HG02610 (cell line): ENCODE measurements at regions not wholly inside any gene's neighbourhood (a gene's known extent, or its start where the extent isn't known, plus 50 kb on each side); places are given as distances from the start of the nearest gene placed in this dataset.

Source experiments
- ATAC-seq: cut with Tn5 transposase; IDR thresholded peaks from one replicate; pipeline ENCODE4 v1.9.1; 2021; ENCODE audit warnings: mild to moderate bottlenecking, moderate library complexity; ENCODE audit not compliant: unreplicated experiment

DNA sequence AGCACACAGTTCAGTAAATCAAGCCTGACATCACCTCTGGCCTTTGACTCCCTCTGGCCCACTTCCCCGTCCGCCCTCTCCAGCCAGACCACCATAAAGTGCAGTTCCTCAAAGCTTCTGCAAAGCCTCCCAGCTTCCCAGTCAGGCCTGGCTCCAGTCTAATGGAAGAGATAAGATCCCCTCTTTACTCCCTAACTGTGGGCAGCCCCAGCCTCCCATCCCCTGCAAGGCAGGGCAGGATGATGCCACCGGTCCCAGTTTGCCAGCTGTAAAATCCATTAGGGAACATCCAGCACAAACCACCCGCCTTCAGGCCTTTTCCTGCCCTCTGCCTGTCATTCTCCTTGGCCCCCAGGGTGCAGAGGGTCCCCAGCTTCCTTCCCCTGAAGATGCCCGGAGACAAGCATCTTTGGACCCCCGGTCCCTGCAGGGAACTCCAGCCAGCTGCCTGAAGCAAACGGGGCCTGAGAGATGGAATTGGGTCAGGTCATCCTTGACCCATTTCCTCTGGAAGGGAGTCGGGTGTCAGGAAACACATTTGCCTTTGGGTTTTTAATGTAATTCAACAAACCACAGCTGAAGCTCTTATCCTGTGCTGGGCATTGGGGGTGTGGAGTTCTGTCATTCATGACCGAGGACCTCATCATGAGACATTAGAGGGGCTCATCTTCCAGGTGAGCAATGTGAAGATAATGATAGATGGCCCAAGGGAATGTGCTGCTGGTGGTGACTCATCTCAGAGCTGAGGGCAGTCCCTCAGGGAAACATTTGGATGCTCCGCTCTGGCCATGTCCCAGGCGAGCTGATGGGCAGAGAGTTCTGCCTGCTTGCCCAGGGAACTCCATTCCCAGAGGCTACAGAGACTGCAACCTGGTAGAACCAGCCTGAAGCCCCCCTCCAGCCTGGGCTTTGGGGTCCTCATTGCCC lies 93.8 kb upstream of the CLMN start:
- ATAC-seq, result no peak

DNA sequence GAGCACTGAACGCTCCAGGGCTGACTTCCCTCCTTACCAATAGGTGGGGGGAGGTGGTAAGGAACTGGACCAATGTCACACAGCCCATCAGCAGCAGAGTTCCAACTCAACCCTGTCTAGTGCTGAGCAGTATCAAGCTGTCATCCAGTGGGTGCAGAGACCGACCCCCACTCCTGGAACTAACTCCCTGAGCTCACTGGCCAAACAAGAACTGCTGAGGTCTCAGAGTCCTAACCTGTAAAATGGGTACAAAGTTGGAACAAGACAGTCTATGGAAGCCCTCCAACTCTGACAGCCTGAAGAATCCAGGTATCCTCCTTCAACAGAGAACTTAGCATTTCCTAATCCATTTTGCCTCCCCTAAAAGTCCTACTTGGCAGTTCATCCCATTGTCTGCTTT lies 91.1 kb upstream of the CLMN start:
- no peak for ATAC-seq

DNA sequence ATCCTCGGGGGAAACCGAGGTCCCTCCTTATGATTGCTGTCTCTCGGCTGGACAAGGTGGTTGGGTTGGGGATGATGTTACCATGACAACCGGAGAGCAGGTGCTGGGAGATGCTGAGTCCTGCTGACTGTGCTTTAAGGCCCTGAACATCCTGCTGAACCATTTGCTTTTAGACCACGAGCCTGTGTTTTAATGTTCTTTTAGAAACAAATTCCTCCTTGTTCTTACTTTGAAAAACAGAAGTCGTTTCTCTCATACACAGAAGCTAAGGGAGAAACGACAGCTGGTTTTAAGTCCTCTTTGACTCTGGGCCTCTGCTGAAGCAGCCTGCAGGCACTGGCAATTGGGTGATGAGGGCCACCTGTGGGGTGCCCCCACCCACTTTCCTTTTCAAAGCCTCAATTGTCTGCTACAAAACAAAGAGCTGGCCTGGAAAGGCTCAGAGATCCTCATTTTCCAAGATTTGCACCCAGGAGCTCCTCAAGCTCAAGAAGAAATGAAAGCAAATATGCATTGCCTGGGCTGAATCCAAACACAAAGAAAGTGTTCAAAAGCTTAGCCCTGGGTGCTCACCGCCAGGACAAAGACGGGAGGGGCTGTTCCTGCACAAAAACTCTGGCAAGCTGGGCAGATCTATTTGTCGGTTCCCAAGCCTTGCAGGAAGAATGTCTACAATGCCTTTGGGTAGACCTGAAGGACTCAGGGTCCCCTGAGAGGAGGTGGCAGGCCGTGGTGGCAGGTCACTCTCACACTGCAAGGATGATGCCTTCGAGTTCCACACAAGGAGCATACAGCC lies 90.0 kb upstream of the CLMN start:
- ATAC-seq, result no peak

DNA sequence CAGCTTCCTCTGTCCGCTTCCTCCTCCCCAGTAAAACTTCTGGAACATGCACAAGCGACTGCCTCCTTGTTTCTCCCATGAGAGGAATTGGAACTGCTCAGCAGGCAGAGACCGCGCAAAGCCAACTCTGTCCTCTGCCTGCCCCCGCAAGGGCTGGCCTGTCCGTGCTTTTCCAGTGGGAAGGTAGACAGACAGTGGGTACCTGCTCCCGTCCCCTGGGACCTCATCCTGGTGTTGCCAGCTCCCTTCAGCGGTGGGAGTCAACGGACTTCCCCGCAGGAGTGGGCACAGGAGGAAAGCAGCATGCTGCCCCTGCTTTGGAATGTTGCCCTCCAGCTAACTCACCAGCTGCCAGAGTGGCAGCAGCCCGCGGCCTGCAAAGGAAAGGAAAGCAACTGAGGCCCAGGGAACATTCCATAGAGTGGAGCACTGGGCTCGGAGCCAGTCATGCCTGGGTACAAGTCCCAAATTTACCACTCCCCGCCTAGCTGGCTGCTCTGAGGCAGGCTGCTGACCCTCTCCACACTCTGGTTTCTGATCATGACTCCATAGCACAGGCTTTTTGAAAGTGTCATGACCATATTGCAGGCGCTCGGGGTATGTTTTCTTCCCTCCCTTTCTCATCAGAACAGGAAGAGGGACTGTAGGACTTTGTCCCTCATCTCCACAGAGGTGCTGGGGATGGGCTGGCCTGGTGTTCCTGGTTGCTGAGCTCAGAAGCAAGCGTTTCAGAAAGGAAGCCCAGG lies 89.2 kb upstream of the CLMN start:
- no peak for ATAC-seq

DNA sequence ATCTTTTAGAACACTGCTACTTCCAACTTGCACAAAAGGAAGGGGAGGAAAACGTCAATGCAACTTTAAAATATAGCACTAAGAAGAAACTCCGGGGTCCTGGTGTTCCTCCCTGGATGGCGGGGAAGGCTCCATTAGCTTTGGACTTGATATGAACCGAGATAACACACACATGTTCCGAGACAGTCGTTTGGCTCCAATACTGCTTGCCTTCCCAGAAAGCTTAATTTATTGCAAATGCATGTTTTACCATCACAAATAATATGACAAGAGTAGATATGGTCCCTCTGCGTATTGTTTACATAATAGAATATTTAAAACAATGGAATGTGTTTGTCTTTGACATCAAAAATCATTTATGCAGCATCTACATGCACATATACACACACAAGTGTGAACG lies 87.6 kb upstream of the CLMN start:
- no peak for ATAC-seq

DNA sequence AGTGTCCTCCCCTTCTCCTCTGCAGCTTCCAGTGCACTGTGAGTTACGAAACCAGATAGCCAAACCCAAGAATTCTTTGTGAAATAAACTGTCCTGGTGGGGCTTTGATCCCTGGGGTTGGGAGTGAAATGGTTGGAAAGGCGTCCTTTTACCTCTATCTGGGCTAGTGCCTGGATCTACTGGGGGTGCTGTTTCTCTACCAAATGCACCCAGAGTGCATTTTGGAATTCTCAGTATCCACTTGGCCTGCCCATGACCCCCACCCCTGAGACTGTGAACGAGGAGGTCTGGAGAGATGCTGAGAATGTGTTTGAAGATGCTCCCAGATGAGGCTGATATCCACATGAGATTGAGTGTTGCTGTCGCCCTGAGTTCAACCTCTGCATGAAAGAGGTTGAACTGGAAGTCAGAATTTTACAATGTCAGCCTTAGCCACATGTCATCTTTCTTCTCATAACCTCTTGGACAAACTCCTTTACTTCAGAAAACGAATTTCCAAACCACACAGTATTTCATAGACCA lies 87.1 kb upstream of the CLMN start:
- no peak for ATAC-seq

DNA sequence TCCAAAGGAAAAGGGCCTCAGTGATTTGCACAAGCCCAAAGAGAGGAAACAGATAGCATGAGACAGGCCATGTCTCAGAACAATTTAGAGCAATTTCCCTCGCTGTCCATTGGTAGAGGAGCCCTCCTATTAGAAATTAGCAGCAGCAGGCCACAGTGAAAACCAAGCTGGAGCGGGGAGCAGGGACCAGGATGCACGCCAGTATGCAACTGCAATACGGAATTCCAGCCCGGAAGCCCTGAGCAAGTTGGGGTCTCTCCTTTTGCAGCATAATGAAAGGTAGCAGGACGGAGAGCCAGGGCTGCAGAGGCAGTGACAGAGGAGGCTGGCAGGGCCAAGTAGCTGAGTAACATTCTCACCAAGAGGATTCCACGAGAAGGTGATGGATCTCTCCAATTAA lies 84.9 kb upstream of the CLMN start:
- ATAC-seq, result no peak

DNA sequence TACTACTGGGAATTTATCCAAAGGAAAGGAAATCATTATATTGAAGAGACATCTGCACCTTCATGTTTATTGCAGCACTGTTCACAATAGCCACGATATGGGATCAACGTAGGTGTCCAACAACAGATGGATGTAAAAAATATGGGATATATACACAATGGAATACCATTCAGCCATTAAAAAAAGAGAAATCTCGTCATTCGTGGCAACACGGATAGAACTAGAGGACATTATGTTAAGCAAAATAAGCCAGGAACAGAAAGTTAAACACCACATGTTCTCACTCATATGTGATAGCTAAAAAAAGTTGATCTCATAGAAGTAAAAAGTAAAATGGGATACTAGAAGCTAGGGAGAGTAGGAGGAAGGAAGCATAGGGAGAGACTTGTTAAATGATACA lies 82.9 kb upstream of the CLMN start:
- no peak for ATAC-seq

DNA sequence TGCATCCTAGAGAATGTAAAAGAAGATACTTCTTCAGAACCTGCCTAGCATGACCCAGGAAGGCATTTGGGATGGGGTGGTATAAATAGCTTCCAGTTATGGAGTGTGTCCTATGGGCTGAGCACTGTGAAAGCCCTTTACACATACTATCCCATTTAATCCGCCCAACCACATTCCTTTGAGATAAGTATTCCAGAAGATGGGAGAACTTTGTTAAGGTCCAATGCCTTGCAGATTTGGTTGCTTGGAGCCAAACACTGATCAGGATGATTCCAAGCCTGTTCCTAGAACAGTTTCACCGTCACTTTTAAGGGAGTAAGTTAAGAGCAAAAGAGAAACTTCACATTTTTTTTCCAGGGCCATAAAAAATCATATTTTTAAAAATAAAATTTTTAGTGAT lies 82.5 kb upstream of the CLMN start:
- no peak for ATAC-seq

DNA sequence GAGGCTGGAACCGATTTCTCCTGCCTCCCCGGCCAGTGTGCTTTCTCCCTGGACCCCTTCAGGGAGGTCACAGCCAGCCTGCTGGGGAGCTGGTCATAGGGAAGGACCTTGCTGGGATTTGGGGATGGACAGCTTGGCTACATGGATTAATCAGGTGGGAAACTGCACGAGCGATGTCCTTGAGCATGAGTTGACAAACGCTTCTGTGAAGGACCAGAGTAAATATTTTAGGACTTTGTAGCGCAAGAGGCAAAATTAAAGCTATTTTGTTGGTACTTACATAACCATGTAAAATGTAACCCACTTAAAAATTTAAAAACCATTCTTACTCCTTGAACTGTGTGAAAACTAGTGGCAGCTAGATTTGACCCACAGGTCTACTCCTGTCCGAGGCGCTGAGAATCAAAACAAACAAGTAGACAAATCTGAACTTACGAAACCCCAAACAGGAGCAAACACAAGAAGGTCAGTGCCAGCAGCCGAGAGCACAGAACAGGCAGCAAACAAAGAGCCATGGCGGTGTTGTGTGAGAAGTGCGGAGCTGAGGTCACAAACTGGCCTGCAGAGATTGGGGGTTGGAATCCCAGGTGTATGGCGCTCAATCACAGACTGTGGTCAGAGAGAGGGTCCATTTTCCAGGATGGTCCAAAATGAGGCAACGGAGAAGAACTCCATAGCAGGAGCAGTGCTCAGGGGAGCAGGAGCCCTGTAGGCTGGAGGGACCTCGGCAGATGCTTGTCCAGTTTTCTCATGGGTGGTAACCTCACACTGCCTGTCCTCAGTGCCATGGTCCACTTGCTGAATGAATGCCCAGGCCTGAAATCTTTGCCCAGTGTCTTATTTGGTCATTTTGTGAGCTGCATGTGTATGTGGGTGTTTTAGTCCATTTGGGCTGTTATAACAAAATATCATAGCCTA lies 79.2 kb upstream of the CLMN start:
- ATAC-seq, result no peak

DNA sequence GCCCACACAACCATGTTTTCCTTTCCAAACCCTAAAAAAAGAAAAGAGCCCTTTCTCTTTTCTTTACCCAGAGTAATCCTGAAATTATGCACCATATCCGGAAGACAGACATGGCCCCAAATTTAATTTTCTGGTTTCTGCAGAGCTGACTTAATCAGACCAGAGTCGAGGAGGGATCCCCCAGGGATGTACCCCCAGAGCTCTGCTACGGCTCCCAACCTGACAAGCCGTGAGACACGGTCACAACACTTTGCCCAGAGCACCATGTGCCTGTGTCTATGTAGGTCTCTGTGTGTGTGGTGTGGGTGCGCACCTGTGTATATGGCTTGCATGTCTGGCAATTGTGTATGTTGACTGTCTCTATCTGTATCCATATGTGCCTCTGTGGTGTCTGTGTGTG lies 77.6 kb upstream of the CLMN start:
- no peak for ATAC-seq

DNA sequence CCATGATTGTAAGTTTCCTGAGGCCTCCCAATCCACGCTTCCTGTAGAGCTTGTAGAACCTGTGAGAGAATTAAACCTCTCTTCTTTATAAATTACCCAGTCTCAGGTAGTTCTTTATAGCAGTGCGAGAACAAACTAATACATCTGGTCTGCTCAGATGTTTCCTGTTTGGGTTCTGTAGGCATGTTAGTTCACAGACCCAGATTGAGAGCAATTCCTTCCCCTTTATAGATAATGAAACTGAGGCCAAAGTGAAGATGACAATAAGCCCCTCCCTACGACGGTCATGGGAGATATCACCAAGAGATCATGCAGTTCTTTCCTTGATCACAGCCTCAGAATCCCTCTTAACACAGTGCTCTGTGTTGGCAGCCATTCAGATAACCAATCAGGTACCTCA lies 76.5 kb upstream of the CLMN start:
- ATAC-seq, result no peak

DNA sequence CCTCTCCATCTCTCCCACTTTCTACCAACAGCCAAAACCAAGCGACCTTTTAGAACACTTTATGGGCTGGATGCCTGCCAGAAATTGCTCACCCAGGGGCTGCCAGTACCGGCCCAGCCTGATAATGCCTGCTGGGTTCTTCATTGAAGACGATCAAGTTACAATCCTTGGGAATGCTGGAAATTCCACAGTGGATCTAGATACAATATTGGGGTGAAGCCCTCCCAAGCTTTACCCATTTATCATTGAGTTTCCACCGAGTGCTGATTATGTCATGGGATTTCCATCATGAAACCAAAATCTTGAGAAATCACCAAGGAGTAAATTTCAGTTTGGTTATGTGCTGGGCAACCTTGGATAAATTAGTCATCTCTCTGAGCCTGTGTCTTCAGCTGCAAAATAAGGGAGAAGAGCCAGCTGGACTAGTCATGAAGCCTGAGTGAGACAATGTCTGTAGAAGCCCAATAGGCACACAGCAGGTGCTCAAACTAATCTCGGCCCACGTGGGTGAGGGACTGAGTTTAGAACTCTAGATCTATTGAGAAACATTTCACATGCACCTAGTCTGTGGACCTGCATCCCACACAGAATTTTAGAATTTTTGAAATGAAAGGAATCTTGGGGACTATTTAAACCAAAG lies 75.5 kb upstream of the CLMN start:
- ATAC-seq, result no peak

DNA sequence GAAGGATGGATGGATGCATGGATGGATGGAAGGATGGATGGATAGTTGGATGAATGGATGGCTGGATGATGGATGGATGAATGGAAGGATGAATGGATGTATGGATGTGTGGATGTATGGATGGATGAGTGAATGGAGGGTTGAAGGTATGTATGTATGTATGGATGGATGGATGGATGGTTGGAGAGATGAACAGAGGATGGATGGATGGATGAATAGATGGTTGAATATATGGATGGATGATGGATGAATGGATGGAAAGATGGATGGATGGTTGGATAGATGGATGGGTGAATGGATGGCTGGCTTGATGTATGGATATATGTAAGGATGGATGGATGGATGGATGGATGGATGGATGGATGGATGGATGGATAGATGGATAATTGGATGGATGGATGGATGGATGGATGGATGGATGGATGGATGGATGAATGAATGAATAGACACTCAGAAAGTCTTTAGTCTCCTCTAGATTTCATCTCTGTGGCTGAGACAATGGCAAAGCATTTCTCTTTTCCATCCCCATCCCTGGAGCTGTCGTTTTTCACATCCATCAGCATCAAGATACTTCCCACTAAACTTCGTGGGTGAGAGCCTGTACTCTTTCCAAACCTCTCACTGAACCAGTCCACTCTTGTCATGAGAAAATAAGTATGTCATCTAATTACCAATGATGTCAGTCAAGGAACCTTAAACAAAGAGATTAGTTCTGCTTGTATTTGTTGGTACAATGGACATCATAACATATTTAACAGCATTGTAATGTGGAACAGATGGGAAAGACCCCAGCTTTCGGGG lies 74.8 kb upstream of the CLMN start:
- ATAC-seq, result no peak

DNA sequence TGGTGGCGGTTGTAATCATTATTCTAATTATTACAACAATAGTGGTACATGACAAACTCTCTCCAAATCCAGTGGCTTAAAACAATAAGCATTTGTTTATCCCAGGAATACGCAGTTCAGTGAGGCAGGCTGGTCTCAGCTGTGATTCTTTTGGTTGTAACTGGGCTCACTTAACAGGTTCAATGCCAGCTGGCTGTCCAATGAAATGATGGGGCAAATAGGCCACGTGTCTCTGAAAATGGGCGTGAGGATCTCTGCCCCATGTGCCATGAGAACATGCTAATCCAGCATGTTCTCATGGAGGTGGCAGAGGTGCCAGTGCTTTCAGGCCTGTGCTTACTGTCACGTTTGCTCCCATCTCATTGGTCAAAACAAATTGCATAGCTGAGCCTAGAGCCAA lies 73.1 kb upstream of the CLMN start:
- no peak for ATAC-seq

DNA sequence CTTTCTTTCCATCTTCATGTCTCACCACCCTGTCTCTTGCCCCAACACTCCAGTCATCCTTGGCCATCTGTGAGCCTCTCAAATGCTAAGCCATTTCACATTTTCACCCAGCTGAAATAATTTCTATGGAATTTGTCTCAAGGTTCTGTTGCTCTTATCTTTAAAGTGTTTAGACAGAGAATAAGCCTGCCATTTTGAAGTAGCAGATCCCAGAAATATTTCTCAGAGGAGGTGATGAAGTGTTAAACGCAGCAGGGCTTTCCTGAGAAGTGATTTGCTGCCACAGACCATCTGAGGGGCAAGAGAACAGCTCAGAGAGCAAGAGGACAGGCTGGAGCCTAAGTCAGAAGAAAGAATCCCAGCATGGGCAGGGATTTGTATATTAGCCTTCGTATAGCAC lies 71.6 kb upstream of the CLMN start:
- ATAC-seq, result no peak

DNA sequence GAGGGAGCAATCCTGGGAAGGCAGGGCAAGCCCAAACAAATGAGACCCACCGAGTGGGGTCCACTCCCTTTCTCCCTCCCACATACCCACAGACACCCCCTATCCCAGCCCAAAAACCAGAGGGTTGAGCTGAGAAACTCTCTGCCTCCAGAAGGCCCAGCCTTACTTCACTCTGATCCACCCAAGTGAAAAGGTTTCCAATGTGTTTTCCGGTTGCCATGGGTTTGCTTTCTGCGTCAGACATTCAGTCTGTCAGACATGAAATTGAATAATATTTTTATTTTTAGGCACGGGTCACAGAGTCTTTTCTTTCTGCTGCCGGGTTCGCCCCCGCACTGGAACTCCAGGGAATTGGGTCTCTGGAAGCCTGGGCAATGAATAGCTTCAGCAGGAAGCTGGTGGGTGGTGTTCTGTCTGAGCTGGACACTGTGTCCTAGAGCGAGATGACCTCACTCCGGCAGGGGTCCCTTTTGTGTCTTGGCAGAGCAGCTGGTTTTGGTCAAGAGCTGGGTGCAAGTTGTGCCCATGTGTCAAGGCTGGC lies 69.8 kb upstream of the CLMN start:
- ATAC-seq, result no peak

DNA sequence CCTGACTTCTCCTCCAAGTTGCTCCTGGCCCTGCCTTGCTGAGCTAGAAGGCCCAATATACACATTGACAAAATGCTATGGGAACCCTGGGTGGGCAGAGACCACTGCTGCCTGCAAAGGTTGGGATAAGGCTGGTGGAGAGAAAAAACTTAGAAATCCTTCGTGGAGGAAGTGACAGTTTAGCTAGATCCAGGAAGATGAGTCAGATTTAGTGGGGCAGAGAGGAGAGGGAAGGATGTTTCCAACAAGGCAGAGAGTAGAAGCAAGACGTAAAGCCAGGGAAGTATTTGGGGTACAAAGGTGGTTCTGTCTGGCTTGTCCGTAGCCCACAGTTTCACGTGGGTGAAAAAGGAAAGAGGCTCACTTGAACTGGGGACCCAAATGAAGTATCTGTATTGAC lies 69.0 kb upstream of the CLMN start:
- ATAC-seq, result no peak
